GM18868 (cell line): ENCODE measurements at regions not wholly inside any gene's neighbourhood (a gene's known extent, or its start where the extent isn't known, plus 50 kb on each side); places are given as distances from the start of the nearest gene placed in this dataset.
"Not testable (repeated sequence)": the region's sequence is repeated elsewhere in the genome, so short reads cannot be mapped to it uniquely, and the experiment has no call there.

Experiments
- ATAC-seq: cut with Tn5 transposase; IDR thresholded peaks from one replicate; pipeline ENCODE4 v1.9.1; 2021; ENCODE audit warnings: mild to moderate bottlenecking, moderate library complexity; ENCODE audit not compliant: unreplicated experiment

DNA sequence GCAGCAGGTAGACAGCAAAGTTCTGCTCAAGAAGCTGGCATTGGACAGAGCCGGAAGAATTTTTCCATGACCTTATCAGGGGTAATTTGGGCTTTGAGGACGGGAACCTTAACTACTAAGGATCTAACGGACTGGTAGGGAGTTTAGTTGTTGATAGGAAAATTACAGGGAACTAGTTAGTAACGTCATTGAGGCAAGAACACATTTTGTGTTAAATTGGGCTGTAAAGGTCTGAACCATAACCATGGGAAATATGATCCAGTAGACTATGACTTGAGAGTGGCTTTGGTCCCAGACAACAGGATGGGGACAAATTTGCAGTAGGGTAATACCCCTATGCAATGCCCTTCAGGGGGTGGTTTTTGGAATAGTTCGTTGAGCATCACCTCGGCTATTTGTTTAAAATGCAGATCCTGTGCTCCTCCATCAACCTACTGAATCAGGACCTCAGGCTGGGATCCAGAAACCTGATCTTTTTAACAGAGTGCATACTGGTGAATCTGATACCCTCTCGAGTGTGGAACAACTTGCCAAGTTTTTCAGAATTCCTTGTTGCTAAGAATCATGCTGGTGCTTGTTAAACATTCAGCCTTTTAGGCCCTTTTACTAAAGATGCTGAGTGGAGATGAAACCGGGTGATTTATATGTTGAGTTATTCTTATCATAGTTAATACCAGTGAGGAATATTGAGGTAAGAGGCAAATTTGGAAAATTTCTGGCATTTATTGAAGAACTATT is 255.1 kb downstream of the MAP2K6 start:
- no peak for ATAC-seq

DNA sequence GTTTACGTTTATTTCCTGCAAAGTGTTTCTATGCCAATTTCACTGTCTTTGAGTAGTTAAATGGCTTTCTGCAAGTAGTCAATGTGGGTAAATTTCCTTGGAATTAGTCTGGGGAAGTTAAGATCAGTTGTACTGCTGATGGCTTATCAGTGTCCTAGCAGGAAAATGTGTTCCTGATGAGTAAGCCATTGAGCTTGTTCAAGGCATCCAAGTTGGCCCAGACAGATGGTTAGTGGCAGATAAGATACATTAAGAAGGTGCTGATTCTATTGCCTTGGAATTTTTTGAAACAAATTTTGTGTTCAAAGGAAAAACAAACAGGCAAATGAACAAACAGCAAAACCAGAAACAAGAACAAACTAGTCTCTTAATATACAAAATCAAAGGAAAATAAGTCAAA is 258.4 kb downstream of the MAP2K6 start:
- ATAC-seq, result no peak

- no peak for ATAC-seq
Measured at GRCh38 chr17:69677130-69677529, 262.6 kb downstream of the MAP2K6 start.

DNA sequence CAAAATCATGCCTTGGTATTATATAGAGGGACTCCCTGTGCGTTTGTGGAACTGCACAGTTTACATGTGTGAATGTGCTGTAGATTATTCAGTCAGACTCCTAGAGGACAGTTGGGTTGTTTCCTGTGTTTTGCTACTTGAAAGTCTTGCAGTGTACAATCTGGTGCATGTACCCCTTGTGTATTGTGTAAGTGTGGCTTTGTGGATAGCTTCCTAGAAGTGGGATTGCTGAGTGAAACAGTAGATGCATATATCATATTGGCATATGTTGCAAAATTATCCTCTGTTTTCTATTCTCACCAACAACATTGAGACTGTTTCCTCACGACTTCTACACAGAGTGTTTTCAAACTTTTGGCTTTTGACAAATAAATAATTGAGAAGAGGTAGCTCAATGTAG is 263.7 kb downstream of the MAP2K6 start:
- no peak for ATAC-seq

- no peak for ATAC-seq
Measured at GRCh38 chr17:69679829-69680228, 265.3 kb downstream of the MAP2K6 start.

DNA sequence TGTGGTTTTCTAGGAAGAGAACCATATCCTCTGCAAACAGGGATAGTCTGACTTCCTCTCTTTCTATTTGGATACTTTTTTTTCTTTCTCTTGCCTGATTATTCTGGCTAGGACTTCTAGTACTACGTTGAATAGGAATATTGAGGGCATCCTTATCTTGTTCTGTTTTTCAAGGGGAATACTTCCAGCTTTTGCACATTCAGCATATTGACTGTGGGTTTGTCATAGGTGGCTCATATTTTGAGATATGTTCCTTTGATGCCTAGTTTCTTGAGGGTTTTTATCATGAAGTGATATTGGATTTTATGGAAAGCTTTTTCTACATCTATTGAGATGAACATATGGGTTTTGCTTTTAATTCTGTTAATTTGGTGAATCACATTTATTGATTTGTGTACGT is 269.8 kb downstream of the MAP2K6 start:
- ATAC-seq, result no peak

DNA sequence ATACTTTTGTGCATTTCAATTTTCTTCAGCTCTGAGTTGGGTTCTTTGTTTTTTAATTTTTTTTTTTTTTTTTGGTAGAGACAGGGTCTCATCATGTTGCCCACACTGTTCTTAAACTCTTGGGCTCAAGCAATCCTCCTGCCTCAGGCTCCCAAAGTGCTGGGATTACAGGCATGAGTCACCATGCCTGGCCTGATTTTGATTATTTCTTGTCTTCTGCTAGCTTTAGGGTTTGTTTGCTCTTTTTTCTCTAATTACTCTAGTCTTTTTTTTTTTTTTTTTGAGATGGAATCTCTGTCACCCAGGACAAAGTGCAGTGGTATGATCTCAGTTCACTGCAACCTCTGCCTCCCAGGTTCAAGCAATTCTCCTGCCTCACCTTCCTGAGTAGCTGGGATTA is 270.7 kb downstream of the MAP2K6 start:
- not testable (repeated sequence) for ATAC-seq

- no peak for ATAC-seq
Measured at GRCh38 chr17:69690531-69690930, 276.0 kb downstream of the MAP2K6 start.

GRCh38 chr17:69692171-69692570 is 277.7 kb downstream of the MAP2K6 start:
- no peak for ATAC-seq

DNA sequence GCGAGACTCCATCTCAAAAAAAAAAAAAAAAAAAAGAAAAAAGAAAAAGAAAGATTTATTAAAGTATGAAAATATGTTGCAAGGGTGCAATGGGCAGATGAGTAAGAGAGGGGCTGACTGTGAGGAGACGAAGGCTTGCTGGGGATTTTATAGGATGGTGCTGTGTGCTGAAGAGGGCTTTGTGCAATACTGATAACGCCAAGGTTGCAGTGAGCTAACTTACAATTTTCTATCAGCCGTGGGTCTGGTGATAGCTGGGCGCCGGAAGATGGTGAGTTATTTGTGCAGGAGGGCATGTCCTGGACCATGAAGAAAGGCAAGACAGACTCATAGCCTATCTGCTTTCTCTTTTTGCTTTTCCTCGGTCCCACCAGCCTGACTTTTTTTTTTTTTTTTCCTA is 281.1 kb downstream of the MAP2K6 start:
- ATAC-seq, result no peak

GRCh38 chr17:69696650-69697049 is 282.2 kb downstream of the MAP2K6 start:
- no peak for ATAC-seq

- ATAC-seq, result not testable (repeated sequence)
Measured at GRCh38 chr17:69698352-69698751, 283.9 kb downstream of the MAP2K6 start.

GRCh38 chr17:69702078-69702477 is 287.6 kb downstream of the MAP2K6 start:
- no peak for ATAC-seq

DNA sequence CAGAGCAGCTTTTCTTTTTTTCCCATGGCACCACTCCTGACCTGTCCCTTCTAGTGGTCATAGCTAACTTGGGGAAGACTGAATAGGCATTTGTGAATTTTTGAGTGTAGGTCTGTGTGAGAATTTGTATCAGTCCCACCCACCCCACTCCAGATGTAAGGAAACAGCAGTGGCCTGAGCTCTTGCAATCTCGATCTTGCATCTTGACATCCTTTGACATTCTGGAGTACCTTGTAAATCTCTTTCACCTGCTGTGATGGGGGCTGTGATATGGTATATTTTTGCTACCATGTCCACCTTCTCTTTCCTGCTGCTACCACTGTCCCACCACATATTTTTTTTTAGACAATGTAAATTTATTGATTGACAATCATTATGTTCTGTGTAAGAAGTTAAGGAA is 289.3 kb downstream of the MAP2K6 start:
- ATAC-seq, result no peak

DNA sequence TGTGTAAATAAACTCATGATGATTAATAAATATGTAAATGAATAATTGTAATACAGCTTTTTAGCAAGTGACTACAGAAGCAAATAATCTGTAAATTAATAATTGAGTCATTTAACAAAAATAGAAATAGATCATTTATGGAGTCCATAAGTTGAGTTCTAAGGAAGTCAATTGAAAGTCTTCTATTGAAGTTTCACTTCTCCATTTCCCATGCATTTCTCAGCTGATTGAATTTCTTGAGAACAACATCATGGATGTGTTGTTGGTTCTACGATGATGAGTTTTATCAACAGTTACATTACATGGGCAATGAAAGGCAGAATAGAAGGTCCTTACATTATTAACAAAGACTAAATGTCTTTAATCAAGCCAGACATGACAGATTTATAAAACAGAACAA is 290.4 kb downstream of the MAP2K6 start:
- ATAC-seq, result no peak

GRCh38 chr17:69706127-69706526 is 291.6 kb downstream of the MAP2K6 start:
- no peak for ATAC-seq

- no peak for ATAC-seq
Measured at GRCh38 chr17:69709441-69709840, 294.9 kb downstream of the MAP2K6 start.

- ATAC-seq, result no peak
Measured at GRCh38 chr17:69710926-69711325, 296.4 kb downstream of the MAP2K6 start.

DNA sequence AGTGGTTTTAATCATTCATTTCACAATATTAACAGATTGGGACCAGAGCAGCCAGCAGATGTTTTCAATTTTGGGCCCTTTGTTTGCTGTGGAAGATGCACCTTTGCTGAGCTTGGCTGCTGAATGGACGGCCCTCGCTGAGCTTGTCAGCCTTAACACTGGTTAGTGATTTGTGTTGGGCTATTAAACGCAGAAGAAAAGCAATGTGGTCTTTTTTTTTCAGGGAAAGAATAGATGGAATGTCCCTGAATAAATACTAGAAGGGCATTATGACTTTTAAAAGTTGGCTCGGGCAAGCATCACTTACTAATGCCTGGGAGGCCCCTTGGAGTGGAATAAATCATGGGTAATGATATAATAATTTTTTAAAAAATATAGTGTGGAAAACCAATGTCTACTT is 297.0 kb downstream of the MAP2K6 start:
- ATAC-seq, result no peak

DNA sequence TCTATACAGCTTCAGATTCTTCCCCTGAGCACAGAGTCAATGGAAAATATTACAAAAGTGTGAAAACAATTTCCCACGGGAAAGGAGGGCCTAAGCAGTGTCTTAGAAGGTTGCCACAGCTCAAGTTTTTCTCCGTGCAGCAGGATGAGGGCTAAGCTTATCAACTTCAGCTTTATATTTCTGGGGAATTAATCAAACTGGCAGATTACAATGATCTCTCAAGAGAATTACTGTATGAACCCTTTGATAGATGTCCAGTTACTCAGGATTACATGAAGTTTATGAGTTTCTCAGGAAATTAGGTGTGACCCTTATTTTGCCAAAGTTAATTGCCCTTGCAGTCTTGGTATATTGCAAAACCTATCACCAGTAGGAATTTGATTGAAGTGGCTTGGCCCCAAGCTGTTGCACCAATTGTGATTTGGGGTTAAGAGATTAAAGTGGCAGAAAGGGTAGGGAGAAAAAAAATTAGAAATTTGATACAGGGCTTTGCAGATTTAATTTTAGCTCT is 298.4 kb downstream of the MAP2K6 start:
- no peak for ATAC-seq

- ATAC-seq, result no peak
Measured at GRCh38 chr17:69713815-69714214, 299.3 kb downstream of the MAP2K6 start.

DNA sequence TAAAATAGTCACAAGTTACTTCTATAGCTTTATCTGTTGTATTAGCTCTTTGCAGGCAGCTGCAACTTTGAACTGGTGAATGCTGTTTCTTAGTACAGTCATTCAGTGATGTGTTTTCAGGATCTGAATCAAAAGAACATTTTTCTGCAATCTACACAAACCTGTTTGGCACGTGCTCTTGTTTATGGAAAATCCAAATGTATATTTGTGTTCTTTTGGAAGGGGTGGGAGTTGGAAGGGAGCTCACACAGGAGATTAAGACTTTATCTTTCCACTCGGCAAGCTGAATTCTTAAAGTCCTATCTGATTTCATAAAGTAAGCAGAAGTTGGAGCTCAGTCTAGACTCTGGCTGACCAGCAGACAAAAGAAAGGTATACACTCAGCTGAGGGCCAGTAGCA is 300.2 kb downstream of the MAP2K6 start:
- no peak for ATAC-seq

- no peak for ATAC-seq
Measured at GRCh38 chr17:69715656-69716055, 301.2 kb downstream of the MAP2K6 start.
